ENCODE measurements at regions not wholly inside any gene's neighbourhood (a gene's known extent, or its start where the extent isn't known, plus 50 kb on each side); places are given as distances from the start of the nearest gene placed in this dataset.

GRCh38 chr2:106631281-106631680, 144.1 kb downstream of the CD8B2 start:
- no peak for DNase-seq

GRCh38 chr2:106638043-106638442, 150.9 kb downstream of the CD8B2 start:
- no peak for DNase-seq

GRCh38 chr2:106638580-106638979, 151.4 kb downstream of the CD8B2 start:
- no peak for DNase-seq

- DNase-seq: no peak
Observed at GRCh38 chr2:106642679-106643078, 155.5 kb downstream of the CD8B2 start.

- DNase-seq: no peak
Observed at GRCh38 chr2:106644623-106645022, 157.5 kb downstream of the CD8B2 start.

- no peak for DNase-seq
Observed at GRCh38 chr2:106646605-106647004, 159.4 kb downstream of the CD8B2 start.

GRCh38 chr2:106649306-106649705, 162.1 kb downstream of the CD8B2 start:
- DNase-seq: no peak

- no peak for DNase-seq
Observed at GRCh38 chr2:106653465-106653864, 166.3 kb downstream of the CD8B2 start.

GRCh38 chr2:106658616-106659015, 171.5 kb downstream of the CD8B2 start:
- DNase-seq: no peak

- DNase-seq: peak; percentile 40
Observed at GRCh38 chr2:106664669-106665068, 177.5 kb downstream of the CD8B2 start.

GRCh38 chr2:106667478-106668070, 180.4 kb downstream of the CD8B2 start:
- DNase-seq: no peak

GRCh38 chr2:106685180-106685897, 198.2 kb downstream of the CD8B2 start:
- no peak for DNase-seq

GRCh38 chr2:106686814-106687213, 199.2 kb downstream of the ST6GAL2 start:
- DNase-seq: no peak

GRCh38 chr2:106694964-106695470, 190.9 kb downstream of the ST6GAL2 start:
- no peak for DNase-seq

GRCh38 chr2:106695919-106696318, 190.0 kb downstream of the ST6GAL2 start:
- DNase-seq: no peak

GRCh38 chr2:106700616-106701015, 185.4 kb downstream of the ST6GAL2 start:
- no peak for DNase-seq

GRCh38 chr2:106701203-106702022, 184.6 kb downstream of the ST6GAL2 start:
- DNase-seq: no peak

GRCh38 chr2:106703161-106703560, 182.8 kb downstream of the ST6GAL2 start:
- no peak for DNase-seq

- no peak for DNase-seq
Observed at GRCh38 chr2:106704798-106705197, 181.2 kb downstream of the ST6GAL2 start.

GRCh38 chr2:106705877-106706276, 180.1 kb downstream of the ST6GAL2 start:
- DNase-seq: no peak

GRCh38 chr2:106706283-106706682, 179.7 kb downstream of the ST6GAL2 start:
- DNase-seq: no peak

- DNase-seq: no peak
Observed at GRCh38 chr2:106708209-106708608, 177.8 kb downstream of the ST6GAL2 start.

- no peak for DNase-seq
Observed at GRCh38 chr2:106709229-106709628, 176.7 kb downstream of the ST6GAL2 start.

- no peak for DNase-seq
Observed at GRCh38 chr2:106719222-106719621, 166.7 kb downstream of the ST6GAL2 start.
